Cerebellar cortex (tissue), 1 donor: ENCODE measurements at regions not wholly inside any gene's neighbourhood (a gene's known extent, or its start where the extent isn't known, plus 50 kb on each side); places are given as distances from the start of the nearest gene placed in this dataset.

ENCODE experiments used
- DNase-seq: peaks from one replicate; pipeline ENCODE4 v3.0.0-alpha.2; 2015; ENCODE audit warnings: low spot score

GRCh38 chr16:85401917-85402766, 211.0 kb upstream of the GSE1 start:
- no peak for DNase-seq

GRCh38 chr16:85402910-85403692, 210.0 kb upstream of the GSE1 start:
- DNase-seq: no peak

GRCh38 chr16:85403693-85404092, 209.4 kb upstream of the GSE1 start:
- no peak for DNase-seq

- DNase-seq: no peak
These were observed 200.1 kb upstream of the GSE1 start for GRCh38 chr16:85412911-85413520.

- DNase-seq: no peak
These were observed 199.1 kb upstream of the GSE1 start for GRCh38 chr16:85413691-85414663.

GRCh38 chr16:85415196-85416090, 197.7 kb upstream of the GSE1 start:
- DNase-seq: peak; percentile 80

GRCh38 chr16:85416228-85417109, 196.7 kb upstream of the GSE1 start:
- DNase-seq: no peak

- no peak for DNase-seq
These were observed 195.8 kb upstream of the GSE1 start for GRCh38 chr16:85417156-85417860.

GRCh38 chr16:85418978-85419491, 194.1 kb upstream of the GSE1 start:
- DNase-seq: no peak

- DNase-seq: no peak
These were observed 193.4 kb upstream of the GSE1 start for GRCh38 chr16:85419503-85420408.

GRCh38 chr16:85420501-85421337, 192.4 kb upstream of the GSE1 start:
- no peak for DNase-seq

- DNase-seq: no peak
These were observed 191.6 kb upstream of the GSE1 start for GRCh38 chr16:85421338-85422195.

GRCh38 chr16:85422196-85422631, 190.9 kb upstream of the GSE1 start:
- no peak for DNase-seq

- no peak for DNase-seq
These were observed 190.2 kb upstream of the GSE1 start for GRCh38 chr16:85422632-85423550.
